LNCaP clone FGC (cell line): ENCODE measurements at regions not wholly inside any gene's neighbourhood (a gene's known extent, or its start where the extent isn't known, plus 50 kb on each side); places are given as distances from the start of the nearest gene placed in this dataset.

Experiments used
- DNase-seq: peaks from one replicate; pipeline ENCODE4 v3.0.0-alpha.2; 2011; ENCODE audit warnings: low read depth
- H3K4me3 ChIP-seq: 2 replicates; pipeline ENCODE4 v1.5.1; 2011; ENCODE audit warnings: mild to moderate bottlenecking, low read depth, low read length, control low read depth
- TF ChIP-seq, protein P1 (sequence below): IDR thresholded peaks from 2 replicates; pipeline ENCODE4 v1.5.1; 2012; ENCODE audit warnings: mild to moderate bottlenecking; ENCODE audit not compliant: control insufficient read depth, insufficient read depth; ENCODE audit errors: extremely low read depth

DNA sequence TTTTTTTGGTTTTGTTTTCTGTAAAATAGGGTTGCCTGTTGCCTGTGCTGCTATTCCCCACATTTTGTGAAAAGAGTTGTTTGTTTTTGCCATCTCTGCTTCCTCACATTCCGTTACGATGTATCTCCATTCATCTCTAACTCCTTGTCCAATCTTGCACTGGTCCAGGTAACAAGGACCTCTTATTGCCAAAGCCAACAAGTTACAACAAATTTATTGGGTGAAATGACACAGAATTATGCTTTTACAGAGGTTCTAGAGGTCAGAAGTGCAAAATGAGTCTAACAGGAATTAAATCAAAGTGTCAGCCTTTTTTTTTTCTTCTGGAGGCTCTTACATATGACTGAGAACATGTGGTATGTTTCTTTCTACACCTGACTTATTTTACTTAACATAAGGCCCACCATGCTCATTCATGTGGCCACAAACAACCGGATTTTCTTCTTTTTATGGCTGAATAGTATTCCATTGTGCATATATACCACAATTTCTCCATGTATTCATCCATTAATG, 787.9 kb upstream of the B3GALT2 start:
- TF ChIP-seq, protein P1, sequence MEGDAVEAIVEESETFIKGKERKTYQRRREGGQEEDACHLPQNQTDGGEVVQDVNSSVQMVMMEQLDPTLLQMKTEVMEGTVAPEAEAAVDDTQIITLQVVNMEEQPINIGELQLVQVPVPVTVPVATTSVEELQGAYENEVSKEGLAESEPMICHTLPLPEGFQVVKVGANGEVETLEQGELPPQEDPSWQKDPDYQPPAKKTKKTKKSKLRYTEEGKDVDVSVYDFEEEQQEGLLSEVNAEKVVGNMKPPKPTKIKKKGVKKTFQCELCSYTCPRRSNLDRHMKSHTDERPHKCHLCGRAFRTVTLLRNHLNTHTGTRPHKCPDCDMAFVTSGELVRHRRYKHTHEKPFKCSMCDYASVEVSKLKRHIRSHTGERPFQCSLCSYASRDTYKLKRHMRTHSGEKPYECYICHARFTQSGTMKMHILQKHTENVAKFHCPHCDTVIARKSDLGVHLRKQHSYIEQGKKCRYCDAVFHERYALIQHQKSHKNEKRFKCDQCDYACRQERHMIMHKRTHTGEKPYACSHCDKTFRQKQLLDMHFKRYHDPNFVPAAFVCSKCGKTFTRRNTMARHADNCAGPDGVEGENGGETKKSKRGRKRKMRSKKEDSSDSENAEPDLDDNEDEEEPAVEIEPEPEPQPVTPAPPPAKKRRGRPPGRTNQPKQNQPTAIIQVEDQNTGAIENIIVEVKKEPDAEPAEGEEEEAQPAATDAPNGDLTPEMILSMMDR, result no peak
- H3K4me3 ChIP-seq, result no peak overlapping the region
- DNase-seq, result no peak

DNA sequence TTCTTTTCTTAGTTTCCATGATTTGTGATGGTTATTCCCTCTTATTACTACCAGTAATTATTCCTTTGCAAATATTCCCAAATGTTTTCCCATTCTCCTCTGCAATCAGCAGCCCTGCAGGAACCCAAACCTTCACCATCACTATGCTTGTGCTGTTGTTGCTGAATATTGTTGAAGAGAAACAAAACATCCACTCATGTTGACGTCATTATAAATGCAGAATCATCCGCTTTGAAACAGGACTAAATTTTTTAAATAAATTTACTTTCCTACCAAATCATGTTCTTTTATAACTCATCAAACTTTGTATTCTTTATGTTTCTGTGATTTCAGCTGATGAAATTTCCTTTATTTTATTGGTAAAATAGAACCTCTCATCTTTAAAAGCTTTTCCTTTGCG, 787.0 kb upstream of the B3GALT2 start:
- H3K4me3 ChIP-seq, result no peak overlapping the region
- TF ChIP-seq, protein P1, result no peak
- no peak for DNase-seq

DNA sequence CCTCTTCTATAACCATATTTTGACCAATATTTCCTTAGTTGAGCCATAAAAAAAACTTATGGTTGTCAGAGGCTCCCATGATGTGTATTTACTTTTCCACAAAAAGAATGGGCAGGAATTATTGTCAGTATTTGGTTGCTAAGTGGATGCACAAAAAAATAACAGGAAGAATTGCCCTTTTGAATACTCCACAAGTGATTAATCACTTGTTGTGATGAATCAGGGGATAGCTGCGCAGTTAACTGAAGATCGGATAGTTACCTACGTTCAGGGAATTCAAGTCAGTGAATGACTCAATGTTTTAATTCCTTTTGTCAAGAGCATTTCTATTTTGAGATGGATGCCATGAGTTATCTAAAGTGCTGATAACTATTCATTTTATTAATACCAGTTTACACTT, 785.2 kb upstream of the B3GALT2 start:
- DNase-seq, result no peak
- no peak overlapping the region for H3K4me3 ChIP-seq

DNA sequence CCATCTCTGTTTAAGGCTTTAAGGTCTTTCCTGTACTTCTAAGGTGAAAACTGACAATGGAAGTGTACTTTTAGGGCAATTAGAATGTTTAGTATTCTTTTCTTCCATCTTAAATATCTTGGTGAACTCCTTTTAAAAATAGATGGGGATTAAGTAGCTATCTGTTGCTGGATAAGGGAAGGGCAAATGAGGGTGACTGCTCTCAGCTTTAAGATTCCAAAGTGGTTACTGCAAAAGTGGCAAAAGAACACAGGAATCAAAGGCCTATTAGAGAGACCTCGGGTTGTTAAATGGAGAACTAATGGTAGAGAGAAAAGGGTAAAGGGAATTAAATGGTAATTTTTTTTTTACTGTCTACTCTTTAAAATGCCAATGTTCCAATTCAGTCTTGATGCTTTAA, 774.1 kb upstream of the B3GALT2 start:
- TF ChIP-seq, protein P1, result no peak
- no peak for DNase-seq
- no peak overlapping the region for H3K4me3 ChIP-seq

More for the DNA sequence above, 785.2 kb upstream of the B3GALT2 start:
- TF ChIP-seq, protein P1, result no peak

DNA sequence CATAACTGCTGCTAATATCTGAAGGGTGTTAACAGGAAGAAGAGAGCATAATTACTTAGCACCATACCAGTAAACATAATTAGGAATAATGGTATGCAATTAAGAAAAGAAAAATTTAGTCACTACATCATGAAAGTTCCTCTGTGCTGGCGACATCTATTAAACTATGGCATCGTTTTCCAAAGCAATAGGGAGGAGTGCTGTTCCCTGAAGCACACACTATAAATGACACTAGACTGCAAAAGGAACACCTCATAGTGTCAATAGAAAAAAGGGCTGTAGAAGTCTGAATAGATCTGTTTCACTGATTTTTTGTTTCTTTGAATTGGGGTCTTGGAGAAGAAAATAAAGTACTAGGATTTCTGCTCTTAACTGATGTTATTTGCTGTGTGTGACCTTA, 773.6 kb upstream of the B3GALT2 start:
- TF ChIP-seq, protein P1, result no peak
- no peak overlapping the region for H3K4me3 ChIP-seq
- no peak for DNase-seq

DNA sequence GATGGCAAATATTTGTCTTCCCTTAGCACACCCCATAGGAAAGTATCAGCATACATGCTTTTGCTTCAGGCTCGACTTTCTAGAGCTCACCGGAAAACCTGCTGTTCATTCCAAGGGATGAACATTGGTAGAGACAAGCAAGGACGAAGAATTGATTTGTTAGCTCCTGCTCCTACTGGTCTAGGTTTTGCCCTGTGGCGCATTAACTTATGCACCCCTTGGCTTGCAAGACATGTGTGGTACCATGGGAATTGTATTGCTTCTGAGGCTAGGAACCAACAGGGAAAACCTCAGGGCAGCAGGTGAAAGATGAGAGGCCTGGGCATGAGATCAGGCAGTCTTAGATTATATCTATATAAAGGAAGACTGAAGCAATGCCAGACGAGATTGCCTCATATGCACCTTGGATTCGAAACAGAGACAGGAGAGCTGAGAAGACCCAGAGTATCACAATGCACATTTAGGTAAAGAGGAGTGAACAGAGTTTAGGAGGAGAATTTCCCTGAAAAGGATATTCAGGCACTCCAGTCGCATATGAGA, 771.2 kb upstream of the B3GALT2 start:
- no peak for DNase-seq
- no peak overlapping the region for H3K4me3 ChIP-seq
- TF ChIP-seq, protein P1, result no peak

DNA sequence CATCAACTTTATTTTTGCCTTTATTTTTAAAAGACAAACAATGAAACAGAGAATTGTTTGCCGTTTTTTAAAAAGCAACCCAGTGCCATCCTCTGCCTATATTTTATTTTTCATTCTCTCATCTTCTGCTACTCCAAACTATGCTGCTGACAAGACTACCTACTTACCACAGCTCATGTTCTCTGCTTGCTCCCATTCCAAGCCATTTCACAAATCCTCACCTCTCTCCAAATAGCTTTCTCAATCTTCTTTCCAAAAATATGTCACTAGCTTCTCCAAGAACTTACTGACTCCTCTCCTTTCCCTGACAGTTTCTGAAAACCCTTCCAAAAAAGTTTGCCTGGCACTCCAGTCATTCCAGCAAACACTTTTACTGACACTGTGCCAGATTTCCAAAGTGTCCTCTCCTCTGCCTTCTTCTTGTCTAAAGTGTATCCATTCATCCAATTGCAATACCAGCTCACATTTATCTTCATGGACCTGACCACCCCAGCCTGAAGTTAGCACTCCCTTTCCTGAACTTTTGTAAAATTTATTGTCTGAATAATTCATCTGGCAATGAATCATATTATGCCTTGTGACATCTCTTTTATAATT, 766.5 kb upstream of the B3GALT2 start:
- H3K4me3 ChIP-seq, result no peak overlapping the region
- no peak for DNase-seq
- TF ChIP-seq, protein P1, result no peak
